DMS53 (cell line): ENCODE measurements at regions not wholly inside any gene's neighbourhood (a gene's known extent, or its start where the extent isn't known, plus 50 kb on each side); places are given as distances from the start of the nearest gene placed in this dataset.

Source experiments
- DNase-seq: peaks from one replicate; lab custom pipeline; 2025; lab: John Stamatoyannopoulos, UW

- peak; percentile 72 for DNase-seq
These were observed 59.2 kb upstream of the ZNF641 start for GRCh38 chr12:48409938-48410337.

GRCh38 chr12:48413388-48413787 is 59.0 kb upstream of the ANP32D start:
- no peak for DNase-seq

GRCh38 chr12:48414021-48414420 is 58.3 kb upstream of the ANP32D start:
- DNase-seq = no peak

GRCh38 chr12:48419116-48419935 is 53.0 kb upstream of the ANP32D start:
- DNase-seq = no peak

GRCh38 chr12:48420039-48420775 is 52.2 kb upstream of the ANP32D start:
- no peak for DNase-seq

- DNase-seq = peak; percentile 45
These were observed 50.3 kb upstream of the ANP32D start for GRCh38 chr12:48422060-48422459.
